Activated naive CD4-positive, alpha-beta T cell treated with anti-CD3 and anti-CD28 coated beads, Interleukin-2, amount 50 U/mL, for 72 hours (primary cell): ENCODE measurements at regions not wholly inside any gene's neighbourhood (a gene's known extent, or its start where the extent isn't known, plus 50 kb on each side); places are given as distances from the start of the nearest gene placed in this dataset.
"Not testable (repeated sequence)": the region's sequence is repeated elsewhere in the genome, so short reads cannot be mapped to it uniquely, and the experiment has no call there.

Experiments used
- ATAC-seq, 2 donors: fragments of 150-1000 bp; cut with Tn5 transposase; 2 replicates each; pipeline ENCODE4 v1.10.0; 2021; ENCODE audit warnings: mild to moderate bottlenecking in 2 of 2, moderate library complexity in 2 of 2
- DNase-seq, 2 donors: peaks; one replicate each; pipeline ENCODE4 v3.0.0; 2021 to 2022; ENCODE audit warnings: low spot score in 2 of 2
- H3K27ac Mint-ChIP-seq, 2 donors: one replicate each; pipeline ENCODE4 v1.8.0; 2022; ENCODE audit warnings: mild to moderate bottlenecking in 2 of 2, mixed read lengths in 2 of 2
- H3K36me3 Mint-ChIP-seq, 2 donors: one replicate each; pipeline ENCODE4 v1.8.0; 2022; ENCODE audit warnings: mixed read lengths in 2 of 2
- H3K9me3 Mint-ChIP-seq, 2 donors: one replicate each; pipeline ENCODE4 v1.8.0; 2022; ENCODE audit warnings: mixed read lengths in 2 of 2

DNA sequence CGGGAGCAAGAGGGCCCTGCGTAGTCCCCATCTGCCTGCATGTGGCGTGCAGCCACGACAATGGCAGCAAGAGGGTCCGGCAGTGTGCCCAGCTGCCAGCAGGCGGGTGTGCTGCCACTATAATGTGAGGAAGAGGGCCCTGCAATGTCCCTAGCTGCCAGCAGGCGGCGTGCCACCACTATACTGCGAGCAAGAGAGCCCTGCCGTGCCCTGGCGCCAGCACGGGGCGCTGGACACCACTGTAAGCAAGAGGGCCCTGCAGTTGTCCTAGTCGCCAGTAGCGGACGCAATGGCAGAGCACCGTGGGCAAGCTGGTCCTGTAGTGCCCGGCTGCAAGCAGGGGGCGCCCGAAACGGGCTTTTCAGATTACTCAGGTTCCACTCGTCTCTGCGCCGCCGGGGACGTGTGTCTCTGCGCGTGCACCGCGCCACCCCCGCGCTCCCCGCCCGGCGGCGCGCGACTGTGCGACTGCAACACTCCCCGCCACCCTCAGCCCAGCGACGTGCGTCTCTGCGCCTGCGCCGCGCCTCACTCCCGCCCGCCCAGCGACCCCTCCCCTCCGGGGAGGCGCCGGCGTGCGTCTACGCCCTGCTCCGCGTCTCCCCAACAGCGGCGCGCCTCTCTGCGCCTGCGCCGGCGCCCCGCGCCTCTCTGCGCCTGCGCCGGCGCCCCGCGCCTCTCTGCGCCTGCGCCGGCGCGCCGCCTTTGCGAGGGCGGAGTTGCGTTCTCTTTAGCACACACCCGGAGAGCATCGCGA lies 159.4 kb upstream of the FRG2B start:
- not testable (repeated sequence) for H3K27ac Mint-ChIP-seq, ATAC-seq, H3K36me3 Mint-ChIP-seq, H3K9me3 Mint-ChIP-seq
- DNase-seq = peak; percentile 4 to 54

DNA sequence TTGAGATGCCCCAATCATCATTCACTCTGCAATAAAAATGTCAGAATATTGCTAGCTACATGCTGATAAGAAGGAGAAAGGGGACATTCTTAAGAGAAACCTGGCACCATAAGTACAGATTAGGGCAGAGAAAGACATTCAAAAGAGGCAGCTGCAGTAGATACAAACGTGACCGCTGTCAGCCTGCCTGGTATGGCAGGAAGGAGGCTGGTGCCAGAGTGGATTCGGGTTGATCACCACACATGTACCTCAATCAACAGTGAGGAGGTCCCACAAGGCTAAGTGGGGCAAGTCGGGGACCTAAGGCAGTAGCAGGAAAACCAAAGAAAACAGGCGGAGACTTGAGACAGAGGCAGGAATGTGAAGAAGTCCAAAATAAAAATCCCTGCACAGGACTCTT lies 158.6 kb upstream of the FRG2B start:
- DNase-seq, H3K27ac Mint-ChIP-seq, H3K36me3 Mint-ChIP-seq, H3K9me3 Mint-ChIP-seq, ATAC-seq: not testable (repeated sequence)

DNA sequence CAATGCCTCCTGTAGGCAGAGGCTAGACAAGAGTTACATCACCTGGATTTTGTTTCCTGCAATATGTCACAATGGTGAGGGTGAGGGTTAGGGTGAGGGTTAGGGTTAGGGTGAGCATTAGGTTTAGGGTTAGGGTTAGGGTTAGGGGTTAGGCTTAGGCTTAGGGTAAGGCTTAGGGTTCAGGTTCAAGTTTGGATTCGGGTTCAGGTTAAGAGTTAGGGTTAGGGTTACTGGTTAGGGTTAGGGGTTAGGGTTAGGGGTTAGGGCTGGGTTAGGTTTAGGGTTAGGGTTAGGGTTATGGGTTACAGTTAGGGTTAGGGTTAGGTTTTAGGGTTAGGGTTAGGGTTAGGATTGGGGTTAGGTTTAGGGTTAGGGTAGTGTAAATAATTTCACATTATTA lies 138.7 kb upstream of the FRG2B start:
- H3K36me3 Mint-ChIP-seq, ATAC-seq, H3K9me3 Mint-ChIP-seq, DNase-seq, H3K27ac Mint-ChIP-seq: not testable (repeated sequence)

DNA sequence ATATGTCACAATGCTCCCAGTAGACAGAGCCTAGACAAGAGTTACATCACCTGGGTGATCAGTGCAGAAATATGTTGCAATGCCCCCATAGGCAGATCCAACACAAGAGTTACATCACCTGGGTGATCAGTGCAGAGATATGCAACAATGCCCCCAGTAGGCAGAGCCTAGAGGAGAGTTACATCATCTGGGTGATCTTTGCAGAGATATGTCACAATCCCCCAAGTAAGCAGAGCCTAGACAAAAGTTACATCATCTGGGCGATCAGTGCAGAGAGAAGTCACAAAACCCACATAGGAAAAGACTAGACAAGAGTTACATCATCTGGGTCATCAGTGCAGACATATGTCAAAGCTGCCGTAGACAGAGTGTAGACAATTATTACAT lies 138.2 kb upstream of the FRG2B start:
- peak in 1 of 2 donors; percentile 18 for ATAC-seq

DNA sequence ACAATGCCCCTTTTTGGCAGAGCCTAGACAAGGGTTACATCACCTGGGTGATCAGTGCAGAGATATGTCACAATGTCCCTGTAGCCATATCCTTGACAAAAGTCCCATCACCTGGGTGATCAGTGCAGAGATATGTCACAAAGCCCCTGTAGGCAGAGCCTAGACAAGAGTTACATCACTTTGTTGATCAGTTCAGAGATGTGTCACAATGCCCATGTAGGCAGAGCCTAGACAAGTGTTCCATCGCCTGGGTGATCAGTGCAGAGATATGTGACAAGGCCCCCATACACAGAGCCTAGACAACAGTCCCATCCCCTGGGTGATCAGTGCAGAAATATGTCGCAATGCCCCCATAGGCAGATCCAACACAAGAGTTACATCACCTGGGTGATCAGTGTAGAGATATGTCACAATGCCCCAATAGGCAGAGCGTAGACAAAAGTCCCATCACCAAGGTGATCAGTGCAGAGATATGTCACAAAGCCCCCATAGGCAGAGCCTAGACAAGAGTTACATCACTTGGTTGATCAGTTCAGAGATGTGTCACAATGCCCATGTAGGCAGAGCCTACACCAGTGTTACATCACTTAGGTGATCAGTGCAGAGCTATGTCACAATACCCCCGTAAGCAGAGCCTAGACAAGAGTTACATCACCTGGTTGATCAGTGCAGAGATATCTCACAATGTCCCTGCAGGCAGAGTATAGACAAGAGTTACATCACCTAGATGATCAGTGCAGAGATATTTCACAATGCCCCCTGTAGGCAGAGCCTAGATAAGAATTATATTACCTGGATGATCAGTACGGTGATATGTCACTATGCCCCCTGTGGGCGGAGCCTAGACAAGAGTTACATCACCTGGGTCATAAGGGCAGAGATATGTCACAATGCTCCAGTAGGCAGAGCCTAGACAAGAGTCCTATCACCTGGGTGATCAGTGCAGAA lies 137.6 kb upstream of the FRG2B start:
- DNase-seq = peak in 1 of 2 donors; percentile 1
- ATAC-seq = peak in 1 of 2 donors; percentile 26
- not testable (repeated sequence) for H3K27ac Mint-ChIP-seq, H3K9me3 Mint-ChIP-seq, H3K36me3 Mint-ChIP-seq

More for the DNA sequence above, 138.2 kb upstream of the FRG2B start:
- H3K36me3 Mint-ChIP-seq, DNase-seq, H3K27ac Mint-ChIP-seq, H3K9me3 Mint-ChIP-seq: not testable (repeated sequence)

DNA sequence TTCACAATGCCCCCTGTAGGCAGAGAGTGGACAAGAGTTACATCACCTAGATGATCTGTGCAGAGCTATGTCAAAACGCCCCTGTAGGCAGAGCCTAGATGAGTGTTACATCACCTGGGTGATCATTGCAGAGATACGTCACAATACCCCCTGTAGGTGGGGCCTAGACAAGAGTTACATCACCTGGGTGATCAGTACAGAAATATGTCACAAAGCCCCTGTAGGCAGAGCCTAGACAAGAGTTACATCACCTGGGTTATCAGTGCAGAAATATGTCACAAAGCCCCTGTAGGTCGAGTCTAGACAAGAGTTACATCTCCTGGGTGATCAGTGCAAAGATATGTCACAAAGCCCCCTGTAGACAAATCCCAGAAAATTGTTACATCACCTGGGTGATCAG lies 136.6 kb upstream of the FRG2B start:
- ATAC-seq = peak; percentile 16 to 39
- H3K27ac Mint-ChIP-seq, H3K36me3 Mint-ChIP-seq, H3K9me3 Mint-ChIP-seq, DNase-seq: not testable (repeated sequence)

DNA sequence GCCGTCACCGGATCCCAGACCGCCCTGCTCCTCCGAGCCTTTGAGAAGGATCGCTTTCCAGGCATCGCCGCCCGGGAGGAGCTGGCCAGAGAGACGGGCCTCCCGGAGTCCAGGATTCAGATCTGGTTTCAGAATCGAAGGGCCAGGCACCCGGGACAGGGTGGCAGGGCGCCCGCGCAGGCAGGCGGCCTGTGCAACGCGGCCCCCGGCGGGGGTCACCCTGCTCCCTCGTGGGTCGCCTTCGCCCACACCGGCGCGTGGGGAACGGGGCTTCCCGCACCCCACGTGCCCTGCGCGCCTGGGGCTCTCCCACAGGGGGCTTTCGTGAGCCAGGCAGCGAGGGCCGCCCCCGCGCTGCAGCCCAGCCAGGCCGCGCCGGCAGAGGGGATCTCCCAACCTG lies 127.0 kb upstream of the FRG2B start:
- not testable (repeated sequence) for H3K27ac Mint-ChIP-seq, ATAC-seq, H3K36me3 Mint-ChIP-seq, H3K9me3 Mint-ChIP-seq, DNase-seq
